ENCODE measurements at regions not wholly inside any gene's neighbourhood (a gene's known extent, or its start where the extent isn't known, plus 50 kb on each side); places are given as distances from the start of the nearest gene placed in this dataset.
A peak's percentile ranks its signal among the peaks of the same experiment; 100 is the strongest.

GRCh38 chr6:113500221-113500620, 356.9 kb upstream of the MARCKS start:
- H3K9me3 ChIP-seq (replicated peaks; ENCODE audit: control insufficient read depth, insufficient read depth, low read length): no peaks in the 10 kb centered on the region
- no peaks in the 10 kb centered on the region for H3K36me3 ChIP-seq (ENCODE audit: control insufficient read depth in 2 of 2, extremely low read depth in 1 of 2, insufficient read depth in 2 of 2, low read length in 2 of 2)
- ChIA-PET CTCF (interaction anchor here (1.9 kb wide), 1 partner anchor 10 kb away, joined by 5 read pairs; no protein-coding TSS in a partner anchor), POLR2A (no interaction called here)
- dilution Hi-C loops (cut with MboI; ENCODE audit: extremely low pct_ligation_motif_present, low sequenced_read_pairs) (no loop called here), intact Hi-C loops (cut with micrococcal nuclease) (no loop called here)
- peaks cover 24% of the 10 kb centered on the region for H3K4me1 ChIP-seq (ENCODE audit: control insufficient read depth, extremely low read depth, insufficient read depth, low read length)
- no peaks in the 10 kb centered on the region for H3K9me1 ChIP-seq (replicated peaks; ENCODE audit: control insufficient read depth, extremely low read depth, insufficient read depth, low read length)
- DNase-seq (ENCODE audit: low read depth, low spot score) (peak; percentile 40), FAIRE-seq (no peak)
- H3K79me2 ChIP-seq (ENCODE audit: control insufficient read depth, insufficient read depth, low read length): no peaks in the 10 kb centered on the region
- H3K4me2 ChIP-seq (ENCODE audit: insufficient read depth, low read length): no peak overlapping the region
- no TSS peak for BruUV-seq (replicated peaks)
- H2AFZ ChIP-seq (ENCODE audit: low read depth, low read length): peak overlapping the region; percentile 0
- H3K27ac ChIP-seq (ENCODE audit: insufficient read depth, low read depth, low read length): no peak overlapping the region
- no peak overlapping the region for H3K9ac ChIP-seq (replicated peaks; ENCODE audit: extremely low read depth, insufficient read depth, low read length)
- no peaks in the 10 kb centered on the region for H4K20me1 ChIP-seq (replicated peaks; ENCODE audit: control insufficient read depth, extremely low read depth, insufficient read depth, low read length)
- H3K27me3 ChIP-seq (ENCODE audit: control insufficient read depth in 2 of 2, insufficient read depth in 2 of 2, low read length in 2 of 2): no peaks in the 10 kb centered on the region
- no peak for TF ChIP-seq GATA2 (IDR thresholded peaks at IDR 0.05; ENCODE audit: insufficient read depth, insufficient read length, low read depth, low read length)
- TF ChIP-seq JUN (IDR thresholded peaks at IDR 0.05; ENCODE audit: borderline replicate concordance, insufficient read depth, insufficient read length, low read depth): peak; percentile 40
- H3K4me3 ChIP-seq (replicated peaks in 1 of 3; ENCODE audit: insufficient read depth in 1 of 3, low read depth in 1 of 3, low read length in 3 of 3): no peak overlapping the region

DNA sequence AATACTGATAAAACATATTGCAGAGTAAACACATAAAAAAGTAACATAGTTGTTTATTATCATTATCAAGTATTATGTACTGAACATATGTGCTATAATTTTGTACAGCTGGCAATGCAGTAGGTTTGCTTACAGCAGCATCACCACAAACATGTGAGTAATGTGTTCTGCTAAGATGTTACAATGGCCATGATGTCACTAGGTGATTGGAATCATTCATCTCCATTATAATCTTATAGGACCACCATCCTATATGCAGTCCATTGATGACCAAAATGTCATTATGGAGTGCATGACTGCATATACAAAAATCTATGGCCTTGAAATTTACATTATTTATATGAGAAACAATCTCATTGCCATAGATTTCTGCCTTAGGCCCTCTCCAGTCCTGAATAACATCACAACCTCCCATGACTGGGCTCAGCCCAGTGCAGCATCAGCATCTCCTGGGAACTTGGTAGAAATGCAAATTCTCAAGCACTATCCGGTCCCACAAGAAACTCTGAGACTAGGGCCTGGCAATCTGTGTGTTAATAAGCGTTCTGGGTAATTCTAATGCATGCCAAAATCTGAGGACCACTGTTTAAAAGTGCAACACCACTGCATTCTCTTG, 352.0 kb upstream of the MARCKS start:
- Histone ChIP-seq H3K36me3 (ENCODE audit: control insufficient read depth in 2 of 2, extremely low read depth in 1 of 2, insufficient read depth in 2 of 2, low read length in 2 of 2) (no peaks in the 10 kb centered on the region), H3K4me2 (ENCODE audit: insufficient read depth, low read length) (no peak overlapping the region), H3K27me3 (ENCODE audit: control insufficient read depth in 2 of 2, insufficient read depth in 2 of 2, low read length in 2 of 2) (no peaks in the 10 kb centered on the region), H3K9ac (replicated peaks; ENCODE audit: extremely low read depth, insufficient read depth, low read length) (no peak overlapping the region), H3K4me1 (ENCODE audit: control insufficient read depth, extremely low read depth, insufficient read depth, low read length) (no peaks in the 10 kb centered on the region), H3K4me3 (replicated peaks in 1 of 3; ENCODE audit: insufficient read depth in 1 of 3, low read depth in 1 of 3, low read length in 3 of 3) (no peak overlapping the region), H4K20me1 (replicated peaks; ENCODE audit: control insufficient read depth, extremely low read depth, insufficient read depth, low read length) (no peaks in the 10 kb centered on the region), H3K9me3 (replicated peaks; ENCODE audit: control insufficient read depth, insufficient read depth, low read length) (no peaks in the 10 kb centered on the region), H2AFZ (ENCODE audit: low read depth, low read length) (no peak overlapping the region), H3K9me1 (replicated peaks; ENCODE audit: control insufficient read depth, extremely low read depth, insufficient read depth, low read length) (no peaks in the 10 kb centered on the region), H3K79me2 (ENCODE audit: control insufficient read depth, insufficient read depth, low read length) (no peaks in the 10 kb centered on the region), H3K27ac (ENCODE audit: insufficient read depth, low read depth, low read length) (no peak overlapping the region)
- no TSS peak for BruUV-seq (replicated peaks)
- dilution Hi-C loops (cut with MboI; ENCODE audit: extremely low pct_ligation_motif_present, low sequenced_read_pairs): no loop called here
- DNase-seq (ENCODE audit: low read depth, low spot score) (no peak), FAIRE-seq (no peak)
- TF ChIP-seq EZH2 (IDR thresholded peaks at IDR 0.05; ENCODE audit: borderline replicate concordance, low read depth, low read length, severe bottlenecking) (no peak), POLR2A (IDR thresholded peaks at IDR 0.05; ENCODE audit: low read depth, low read length) (no peak)
- intact Hi-C loops (cut with micrococcal nuclease): no loop called here
- CTCF ChIA-PET: interaction anchor here (1.3 to 1.7 kb wide), 2 partner anchors 10 to 15 kb away, joined by 3 to 5 read pairs; no protein-coding TSS in a partner anchor
- POLR2A ChIA-PET: no interaction called here

Data from endothelial cell of umbilical vein (primary cell).